ENCODE measurements at regions not wholly inside any gene's neighbourhood (a gene's known extent, or its start where the extent isn't known, plus 50 kb on each side); places are given as distances from the start of the nearest gene placed in this dataset.
"Not testable (repeated sequence)": the region's sequence is repeated elsewhere in the genome, so short reads cannot be mapped to it uniquely, and the experiment has no call there.

DNA sequence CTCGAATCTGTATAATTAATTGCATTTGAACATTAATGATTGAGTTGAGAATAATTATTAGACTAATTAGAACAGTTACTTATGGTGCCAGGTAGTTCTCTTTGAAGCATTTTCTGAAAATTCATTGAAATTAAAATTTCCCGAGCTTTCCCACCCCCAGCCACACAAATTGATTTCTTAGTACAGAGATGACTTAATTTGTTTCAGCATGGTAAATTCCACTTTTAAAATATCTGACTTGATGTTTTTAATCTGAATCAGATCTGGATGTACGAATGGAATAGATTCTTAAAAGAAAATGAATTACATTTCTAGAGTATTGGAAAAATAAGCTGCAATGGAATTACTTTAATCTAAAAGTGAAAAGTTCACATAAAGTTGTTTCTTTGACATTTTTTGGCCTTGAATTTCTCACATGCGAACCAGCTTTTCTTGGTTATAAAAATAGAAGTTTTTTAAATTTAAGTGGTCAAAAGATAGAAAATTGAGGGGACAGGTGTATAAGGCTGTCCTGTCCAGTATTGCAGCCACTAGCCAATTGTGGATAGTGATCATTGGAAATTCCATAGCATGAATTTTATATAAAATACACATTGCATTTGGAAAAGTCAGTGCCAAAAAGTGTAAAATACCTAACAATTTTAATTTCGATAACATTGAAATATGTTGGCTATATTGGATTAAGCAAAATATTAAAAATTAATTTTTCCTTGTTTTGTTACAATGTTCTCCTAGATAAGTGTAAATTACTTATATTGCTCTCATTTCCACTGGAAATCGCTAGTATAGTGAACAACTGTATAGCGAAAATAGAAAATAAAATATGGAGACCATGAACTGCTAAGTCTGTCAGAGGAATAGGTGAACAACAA, 102.9 kb downstream of the OR2B2 start:
- no peak overlapping the region for H3K27ac ChIP-seq (ENCODE audit: low read depth, low read length)
- 18 to 25% (median 24%) methylated on average over 7 of the region's 7 CpGs for WGBS, 3 donors

DNA sequence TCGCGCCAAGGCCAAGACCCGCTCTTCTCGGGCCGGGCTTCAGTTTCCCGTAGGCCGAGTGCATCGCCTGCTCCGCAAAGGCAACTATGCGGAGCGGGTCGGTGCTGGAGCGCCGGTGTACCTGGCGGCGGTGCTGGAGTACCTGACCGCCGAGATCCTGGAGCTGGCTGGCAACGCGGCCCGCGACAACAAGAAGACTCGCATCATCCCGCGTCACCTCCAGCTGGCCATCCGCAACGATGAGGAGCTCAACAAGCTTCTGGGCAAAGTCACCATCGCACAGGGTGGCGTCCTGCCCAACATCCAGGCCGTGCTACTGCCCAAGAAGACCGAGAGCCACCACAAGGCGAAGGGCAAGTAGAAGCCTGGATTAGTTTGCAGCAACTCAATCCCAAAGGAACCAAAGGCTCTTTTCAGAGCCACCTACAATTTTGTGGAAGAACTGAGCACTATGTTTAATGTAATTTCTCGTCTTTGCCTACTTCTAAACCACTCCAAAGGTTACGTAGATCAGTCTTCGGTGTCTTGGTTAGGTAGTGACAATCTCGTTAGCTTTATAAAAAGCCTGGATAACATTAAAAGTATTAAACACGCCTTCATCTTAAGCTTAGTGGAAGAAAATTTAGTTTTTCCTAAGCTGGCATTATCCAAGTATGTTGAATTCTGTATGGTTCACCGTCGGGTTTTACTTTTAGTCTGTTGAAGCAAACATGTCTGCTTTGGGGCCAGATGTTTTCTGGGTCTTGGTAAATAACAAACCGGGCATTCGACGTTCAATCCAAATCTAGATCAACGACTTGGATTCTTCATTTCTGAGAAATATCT, 103.7 kb downstream of the OR2B2 start:
- WGBS, 3 donors: 7 to 11% (median 10%) methylated on average over 19 to 24 of the region's 43 CpGs

DNA sequence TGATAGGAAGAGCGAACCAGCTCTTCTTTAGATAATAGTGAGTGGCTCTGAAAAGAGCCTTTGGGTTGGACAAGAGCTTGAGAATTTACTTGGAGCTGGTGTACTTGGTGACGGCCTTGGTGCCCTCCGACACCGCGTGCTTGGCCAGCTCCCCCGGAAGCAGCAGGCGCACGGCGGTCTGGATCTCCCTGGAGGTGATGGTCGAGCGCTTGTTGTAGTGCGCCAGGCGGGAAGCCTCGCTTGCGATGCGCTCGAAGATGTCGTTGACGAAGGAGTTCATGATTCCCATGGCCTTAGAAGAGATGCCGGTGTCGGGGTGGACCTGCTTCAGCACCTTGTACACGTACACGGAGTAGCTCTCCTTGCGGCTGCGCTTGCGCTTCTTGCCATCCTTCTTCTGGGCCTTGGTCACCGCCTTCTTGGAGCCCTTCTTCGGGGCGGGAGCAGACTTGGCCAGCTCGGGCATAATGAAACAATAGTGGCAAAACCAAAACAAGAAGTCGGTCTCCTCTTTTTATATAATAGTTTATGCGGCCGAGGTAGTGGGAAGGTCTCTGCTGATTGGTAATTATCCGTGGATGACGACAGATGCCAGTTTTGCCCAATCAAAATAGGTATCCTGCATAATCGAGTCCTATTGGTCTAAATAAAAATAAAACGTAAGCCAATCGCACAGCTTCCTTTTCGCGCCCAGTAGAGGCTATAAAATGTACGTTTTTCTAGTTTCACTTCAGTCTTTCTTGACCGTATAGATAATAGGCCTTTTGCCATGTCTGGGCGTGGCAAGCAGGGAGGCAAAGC, 104.6 kb downstream of the OR2B2 start:
- WGBS, 3 donors: 0 to 1% (median 1%) methylated on average over 43 of the region's 43 CpGs
- H3K27ac ChIP-seq (ENCODE audit: low read depth, low read length): not testable (repeated sequence)

More for the DNA sequence above, 103.7 kb downstream of the OR2B2 start:
- not testable (repeated sequence) for H3K27ac ChIP-seq (ENCODE audit: low read depth, low read length)

DNA sequence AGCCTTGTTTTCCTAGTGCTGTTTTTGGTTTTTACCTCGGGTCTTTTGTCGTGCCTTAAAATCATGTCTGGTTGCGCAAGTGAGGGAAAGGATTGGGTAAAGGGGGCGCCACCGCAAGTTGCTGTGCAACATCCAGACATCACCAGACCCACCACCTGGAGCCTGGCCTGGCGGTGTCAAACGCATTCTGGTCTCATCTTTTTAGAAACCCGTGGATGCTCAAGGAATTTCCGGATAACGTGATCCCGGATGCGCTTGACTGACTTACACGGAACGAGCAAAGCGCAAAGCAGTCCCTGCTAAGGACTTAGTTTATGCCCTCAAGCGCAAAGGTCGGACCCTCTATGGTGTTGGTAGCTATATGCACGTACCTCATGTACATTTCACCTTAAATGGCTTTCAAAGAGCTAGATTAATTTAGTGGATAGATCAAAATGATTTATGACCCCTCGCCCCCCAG, 105.2 kb downstream of the OR2B2 start:
- H3K27ac ChIP-seq (ENCODE audit: low read depth, low read length): no peak overlapping the region
- WGBS, 3 donors: 3 to 4% (median 3%) methylated on average over 19 of the region's 19 CpGs

DNA sequence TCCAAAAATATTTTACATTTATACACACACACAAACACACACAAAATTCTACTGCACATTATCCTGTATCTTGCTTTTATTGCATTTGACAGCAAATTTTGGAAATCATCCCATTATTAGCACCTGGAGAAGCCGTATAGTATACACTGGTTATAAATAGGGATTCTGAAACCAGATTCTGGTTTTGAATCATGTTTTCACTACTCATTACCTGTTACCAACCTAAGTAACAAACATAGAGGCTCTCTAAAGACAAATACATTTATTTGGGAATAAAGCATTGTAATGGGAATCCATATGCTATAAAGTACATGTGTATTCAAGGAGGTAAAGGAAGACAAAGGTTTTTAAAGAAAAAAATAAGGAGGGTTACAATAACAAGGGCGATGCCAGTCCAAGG, 106.8 kb downstream of the OR2B2 start:
- no peak overlapping the region for H3K27ac ChIP-seq (ENCODE audit: low read depth, low read length)
- WGBS, 3 donors: 91 to 93% (median 91%) methylated on average over 2 of the region's 2 CpGs

DNA sequence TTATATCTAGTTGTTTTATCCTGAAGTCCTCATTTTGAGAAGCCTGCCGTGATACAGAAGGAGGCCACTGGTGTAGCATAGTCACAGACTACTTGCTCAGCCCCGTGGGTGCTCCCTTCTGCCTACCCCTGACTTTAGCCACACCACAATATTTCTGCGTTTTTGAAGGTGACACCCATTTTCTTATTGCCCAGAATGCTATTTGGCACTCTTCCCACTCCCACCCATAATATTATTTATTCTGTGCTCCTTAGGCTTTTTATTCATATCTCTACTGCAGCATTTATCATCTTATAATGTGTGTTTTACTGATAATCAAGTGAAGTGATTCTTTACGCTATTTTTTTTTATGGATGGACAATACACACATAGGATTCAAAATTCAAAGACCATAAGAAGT, 107.3 kb downstream of the OR2B2 start:
- H3K27ac ChIP-seq (ENCODE audit: low read depth, low read length): no peak overlapping the region
- 79 to 99% (median 88%) methylated on average over 4 of the region's 4 CpGs for WGBS, 3 donors

DNA sequence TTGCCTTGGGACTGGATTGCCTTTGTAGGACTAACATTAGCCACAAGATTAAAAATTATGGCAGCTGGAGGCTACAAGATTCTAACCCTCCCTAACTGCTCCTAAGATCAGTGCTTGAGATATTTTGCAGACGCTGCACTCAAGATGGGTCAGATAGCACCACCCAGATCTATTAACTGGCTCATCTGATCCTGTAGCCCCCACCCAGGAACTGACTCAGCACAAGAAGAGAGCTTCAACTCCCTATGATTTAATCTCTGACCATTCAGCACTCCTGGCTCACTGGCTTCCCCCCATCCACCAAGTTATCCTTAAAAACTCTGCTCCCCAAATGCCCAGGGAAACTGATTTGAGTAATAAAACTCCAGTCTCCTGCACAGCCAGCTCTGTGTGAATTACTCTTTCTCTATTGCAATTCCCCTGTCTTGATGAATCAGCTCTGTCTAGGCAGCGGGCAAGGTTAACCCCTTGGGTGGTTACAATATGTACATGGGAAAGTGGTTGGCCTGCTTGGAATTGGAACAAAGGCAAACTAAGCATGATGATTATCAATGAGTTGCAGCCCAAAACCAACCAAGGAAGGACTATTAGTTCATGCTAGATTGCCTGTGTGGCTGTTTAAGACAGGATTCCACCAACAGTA, 111.3 kb downstream of the OR2B2 start:
- WGBS, 3 donors: 70 to 83% (median 71%) methylated on average over 2 of the region's 2 CpGs
- no peak overlapping the region for H3K27ac ChIP-seq (ENCODE audit: low read depth, low read length)

DNA sequence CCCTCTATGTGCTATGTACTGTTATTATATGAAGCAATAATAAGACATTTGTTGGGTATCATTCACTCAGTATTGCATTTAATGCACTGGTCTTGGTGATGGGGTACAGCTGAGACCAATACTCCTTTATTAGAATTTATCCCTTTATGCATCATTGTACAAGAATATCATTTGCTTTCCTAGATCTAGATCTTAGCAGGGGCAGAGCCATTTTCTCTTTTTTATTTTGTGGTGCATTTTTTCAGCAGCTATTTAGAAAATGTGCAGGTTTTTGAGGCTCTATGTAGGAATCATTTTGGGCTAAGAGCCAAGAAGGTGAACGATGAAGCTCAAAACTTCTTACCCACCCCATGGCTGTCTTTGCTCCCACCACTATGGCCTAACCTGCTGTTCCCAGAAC, 114.2 kb downstream of the OR2B2 start:
- WGBS, 3 donors: 53 to 74% (median 68%) methylated on average over 1 of the region's 1 CpG
- H3K27ac ChIP-seq (ENCODE audit: low read depth, low read length): no peak overlapping the region

DNA sequence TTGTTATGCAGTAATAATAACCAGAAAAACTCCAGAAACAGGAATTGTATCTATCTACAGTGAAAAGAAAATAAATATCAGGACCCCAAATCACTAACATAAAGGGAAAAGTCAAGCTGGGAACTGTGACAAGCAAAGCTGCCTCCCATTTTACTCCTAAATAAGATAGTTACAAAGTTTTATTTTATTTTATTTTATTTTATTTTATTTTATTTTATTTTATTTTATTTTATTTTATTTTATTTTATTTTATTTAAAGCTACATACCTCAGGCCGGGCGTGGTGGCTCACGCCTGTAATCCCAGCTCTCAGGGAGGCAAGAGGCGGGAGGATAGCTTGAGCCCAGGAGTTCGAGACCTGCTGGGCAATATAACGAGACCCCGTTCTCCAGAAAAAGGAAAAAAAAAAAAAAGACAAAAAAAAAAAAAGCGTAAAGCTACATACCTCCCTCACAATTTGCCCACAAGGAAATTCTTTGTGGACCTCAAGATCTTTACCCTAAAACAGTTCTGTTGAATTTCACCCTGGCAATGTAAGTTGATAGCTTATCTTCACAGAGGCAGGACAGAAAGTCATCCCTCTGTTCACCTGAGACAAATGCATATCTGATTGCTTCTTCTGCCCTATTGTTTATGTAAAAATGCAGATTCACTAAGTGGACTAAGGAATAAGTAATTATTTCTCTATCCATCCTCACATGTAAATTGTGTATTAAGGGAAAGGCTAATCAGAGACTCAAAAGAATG, 115.3 kb downstream of the OR2B2 start:
- 79 to 93% (median 88%) methylated on average over 8 of the region's 8 CpGs for WGBS, 3 donors
- not testable (repeated sequence) for H3K27ac ChIP-seq (ENCODE audit: low read depth, low read length)

DNA sequence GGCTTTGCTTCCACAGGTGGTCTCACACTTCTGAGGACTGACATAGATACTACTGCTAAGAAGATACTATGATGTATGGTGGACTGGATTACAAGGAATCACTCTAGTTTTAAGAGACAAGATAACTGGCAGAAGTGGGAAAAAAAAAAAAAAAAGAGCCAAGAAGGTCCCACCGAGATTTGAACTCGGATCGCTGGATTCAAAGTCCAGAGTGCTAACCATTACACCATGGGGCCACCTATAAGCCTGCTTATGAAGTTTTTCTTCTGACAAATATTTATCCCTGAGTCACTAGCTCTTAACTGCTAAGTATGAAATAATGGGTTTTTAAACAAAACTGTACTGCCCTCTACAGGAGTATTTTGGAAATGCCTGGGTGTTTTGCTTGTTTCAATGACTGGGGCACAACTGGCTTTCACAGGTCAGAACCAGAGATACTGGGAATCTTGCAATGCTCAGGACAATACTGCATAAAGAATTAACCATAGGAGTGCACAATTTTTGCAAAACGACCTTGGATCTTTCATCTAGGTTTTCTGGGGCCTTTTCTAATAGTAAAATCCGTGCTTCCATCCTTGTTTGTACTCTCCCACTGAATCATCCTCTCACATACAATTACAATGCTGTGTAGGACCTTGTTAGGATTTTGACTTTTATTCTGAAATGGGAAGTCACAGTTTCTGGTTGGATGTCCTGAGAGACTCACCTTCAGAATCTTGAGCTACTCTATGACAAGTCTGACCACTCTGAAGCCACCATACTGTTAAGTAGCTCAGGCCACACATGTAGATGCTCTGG, 116.3 kb downstream of the OR2B2 start:
- WGBS, 3 donors: 5 to 9% (median 9%) methylated on average over 5 of the region's 5 CpGs
- no peak overlapping the region for H3K27ac ChIP-seq (ENCODE audit: low read depth, low read length)

DNA sequence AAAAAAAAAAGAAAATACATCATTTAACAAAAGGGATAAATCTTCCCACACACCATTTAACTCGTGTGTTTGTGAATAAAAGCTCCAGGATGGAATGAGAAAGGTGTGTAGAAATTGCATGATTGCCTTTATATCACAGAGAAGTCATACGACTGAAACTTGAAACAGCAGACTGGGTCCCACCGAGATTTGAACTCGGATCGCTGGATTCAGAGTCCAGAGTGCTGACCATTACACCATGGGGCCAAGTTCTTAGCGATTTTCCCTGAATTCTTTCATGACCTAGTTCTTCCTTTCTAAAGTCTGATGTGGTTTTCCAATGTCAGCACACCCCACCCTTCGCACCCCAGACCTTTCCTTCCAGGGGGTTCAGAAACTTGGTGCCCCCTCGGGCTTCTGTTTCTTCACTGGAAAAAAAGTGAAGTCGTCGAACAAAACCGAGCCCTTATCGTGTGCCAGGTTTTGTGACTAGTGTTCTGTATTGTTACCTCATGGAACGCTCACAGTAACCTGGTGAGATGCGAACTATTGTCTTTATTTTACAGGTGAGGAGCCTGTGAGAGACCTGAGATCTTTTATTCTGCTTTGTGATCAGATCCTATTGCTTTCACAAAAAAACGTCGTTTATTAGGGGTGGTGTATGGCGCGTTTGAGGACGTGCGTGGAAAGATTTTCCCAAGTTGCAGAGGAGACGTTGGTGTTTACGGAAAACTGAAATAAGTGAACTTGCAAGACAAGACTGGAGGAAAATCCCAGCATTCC, 120.8 kb downstream of the OR2B2 start:
- 2 to 3% (median 2%) methylated on average over 22 of the region's 22 CpGs for WGBS, 3 donors
- H3K27ac ChIP-seq (ENCODE audit: low read depth, low read length): no peak overlapping the region

DNA sequence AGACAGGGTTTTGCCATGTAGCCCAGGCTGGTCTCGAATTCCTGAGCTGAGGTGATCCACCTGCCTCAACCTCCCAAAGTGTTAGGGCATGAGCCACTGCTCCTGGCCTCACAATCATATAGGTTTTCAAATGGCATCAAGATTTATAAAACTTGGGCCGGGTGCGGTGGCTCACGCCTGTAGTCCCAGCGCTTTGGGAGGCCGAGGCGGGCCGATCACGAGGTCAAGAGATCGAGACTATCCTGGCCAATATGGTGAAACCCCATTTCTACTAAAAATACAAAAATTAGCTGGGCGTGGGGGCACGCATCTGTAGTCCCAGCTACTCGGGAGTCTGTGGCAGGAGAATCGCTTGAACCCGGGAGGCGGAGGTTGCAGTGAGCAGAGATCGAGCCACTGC, 123.8 kb downstream of the OR2B2 start:
- 90 to 94% (median 93%) methylated on average over 17 of the region's 17 CpGs for WGBS, 3 donors
- not testable (repeated sequence) for H3K27ac ChIP-seq (ENCODE audit: low read depth, low read length)

DNA sequence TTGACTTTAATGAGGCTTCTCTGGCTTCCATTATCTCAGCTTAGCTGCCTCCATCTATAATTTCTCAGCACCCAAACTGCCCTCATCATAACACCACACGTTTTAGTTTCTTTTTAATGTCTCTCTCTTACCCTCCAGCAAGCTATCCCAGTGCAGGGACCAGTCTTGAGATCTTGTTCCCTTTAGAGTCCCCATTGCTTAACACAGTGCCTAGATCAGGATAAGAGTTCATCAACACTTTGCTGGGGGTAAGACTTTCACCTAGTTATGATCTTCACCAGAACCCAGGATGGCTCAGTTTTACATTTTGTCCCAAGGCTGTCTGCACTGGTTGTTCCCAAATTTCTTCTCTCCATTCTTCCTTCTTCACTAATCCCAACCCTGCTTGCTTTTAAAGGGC, 126.1 kb downstream of the OR2B2 start:
- WGBS, 3 donors: 28 to 50% (median 31%) methylated on average over 1 of the region's 1 CpG
- no peak overlapping the region for H3K27ac ChIP-seq (ENCODE audit: low read depth, low read length)

DNA sequence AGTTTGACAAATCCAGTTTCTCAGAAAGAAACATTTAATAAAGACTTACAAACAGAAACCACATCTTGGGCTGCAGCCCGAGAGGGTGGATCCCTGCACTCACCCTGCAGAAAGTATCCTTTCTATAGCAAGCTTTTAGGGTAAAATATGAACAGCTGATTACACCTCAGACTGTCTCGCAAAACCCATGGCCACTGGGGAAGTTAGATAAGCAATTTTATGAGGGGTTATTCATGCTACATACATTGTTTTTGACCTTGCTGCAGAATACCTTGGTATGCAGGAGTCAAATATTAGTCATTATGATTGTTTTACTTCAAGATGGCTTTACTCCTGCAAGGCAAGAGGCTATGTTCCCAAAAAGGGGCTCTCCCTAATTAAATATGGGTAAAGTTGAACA, 126.9 kb downstream of the OR2B2 start:
- H3K27ac ChIP-seq (ENCODE audit: low read depth, low read length): no peak overlapping the region
- WGBS, 3 donors: 46 to 50% (median 46%) methylated on average over 2 of the region's 2 CpGs

DNA sequence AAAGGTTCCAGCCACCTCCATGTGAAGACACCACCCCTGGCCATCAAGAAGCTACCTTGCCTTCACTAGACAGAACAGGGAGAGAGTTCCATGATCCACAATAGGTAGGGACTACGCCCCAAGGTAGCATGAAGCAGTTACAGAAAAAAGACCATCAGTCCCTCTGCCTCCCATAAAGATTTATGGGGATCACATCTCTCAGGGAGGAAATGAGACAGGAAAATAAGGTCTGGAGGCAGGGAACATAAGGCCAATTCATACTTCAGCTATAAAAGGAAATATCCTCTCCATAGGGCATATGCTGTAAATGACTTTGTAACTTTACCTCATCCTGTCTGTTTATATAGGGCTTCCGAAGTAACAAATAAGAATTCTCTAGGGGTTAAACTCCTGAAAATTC, 129.4 kb downstream of the OR2B2 start:
- H3K27ac ChIP-seq (ENCODE audit: low read depth, low read length): no peak overlapping the region
- WGBS, 3 donors: 83 to 86% (median 83%) methylated on average over 2 of the region's 2 CpGs
